DND-41 (cell line): ENCODE measurements at regions not wholly inside any gene's neighbourhood (a gene's known extent, or its start where the extent isn't known, plus 50 kb on each side); places are given as distances from the start of the nearest gene placed in this dataset.
"Not testable (repeated sequence)": the region's sequence is repeated elsewhere in the genome, so short reads cannot be mapped to it uniquely, and the experiment has no call there.

Experiments used
- ATAC-seq: fragments of 200-7000 bp; cut with Tn5 transposase; 3 replicates; pipeline ENCODE4 v1.9.1; 2021; ENCODE audit warnings: low read depth; ENCODE audit not compliant: insufficient read depth
- DNase-seq: peaks from one replicate; pipeline ENCODE4 v3.0.0-alpha.2; 2020
- H2AFZ ChIP-seq: 2 replicates; pipeline ENCODE4 v1.6.0; 2012; ENCODE audit warnings: low read depth, low read length
- H3K27ac ChIP-seq: 2 replicates; pipeline ENCODE4 v1.5.1; 2012; ENCODE audit warnings: low read length, inconsistent platforms
- H3K27me3 ChIP-seq: fragments of 200-600 bp; sonication (generic); 2 replicates; pipeline ENCODE4 v1.6.0; 2012; ENCODE audit warnings: low read length, mild to moderate bottlenecking, inconsistent platforms; ENCODE audit not compliant: insufficient read depth, poor library complexity
- H3K36me3 ChIP-seq: 2 replicates; pipeline ENCODE4 v1.5.1; 2012; ENCODE audit warnings: low read length, inconsistent platforms; ENCODE audit not compliant: insufficient read depth
- H3K4me1 ChIP-seq: 2 replicates; pipeline ENCODE4 v1.5.1; 2012; ENCODE audit warnings: mild to moderate bottlenecking, low read length; ENCODE audit not compliant: insufficient read depth
- H3K4me2 ChIP-seq: 2 replicates; pipeline ENCODE4 v1.6.0; 2012; ENCODE audit warnings: mild to moderate bottlenecking, moderate library complexity, low read length, inconsistent platforms; ENCODE audit not compliant: insufficient read depth
- H3K4me3 ChIP-seq, 2 experiments: fragments of 200-600 bp in 1 of 2; shearing (Covaris generic) in 1 of 2; 2 replicates each; pipeline ENCODE4 v1.5.1; 2012 to 2016; ENCODE audit warnings: inconsistent platforms in 2 of 2, low read length in 2 of 2, mild to moderate bottlenecking in 2 of 2, low read depth in 1 of 2, moderate library complexity in 1 of 2
- H3K79me2 ChIP-seq: 2 replicates; pipeline ENCODE4 v1.6.0; 2012; ENCODE audit warnings: low read length, inconsistent platforms; ENCODE audit not compliant: insufficient read depth
- H3K9ac ChIP-seq: 2 replicates; pipeline ENCODE4 v1.6.0; 2012; ENCODE audit warnings: low read depth, mild to moderate bottlenecking, inconsistent platforms, low read length, moderate library complexity
- H3K9me3 ChIP-seq: 2 replicates; pipeline ENCODE4 v1.5.1; 2012; ENCODE audit warnings: low read length, moderate library complexity, mild to moderate bottlenecking, inconsistent platforms; ENCODE audit not compliant: insufficient read depth, severe bottlenecking
- H4K20me1 ChIP-seq: 2 replicates; pipeline ENCODE4 v1.6.0; 2012; ENCODE audit warnings: low read length; ENCODE audit not compliant: insufficient read depth
- EZH2 ChIP-seq: IDR thresholded peaks from 3 replicates; pipeline ENCODE4 v1.6.1; 2012; ENCODE audit warnings: borderline replicate concordance, low read depth, mild to moderate bottlenecking, moderate library complexity, low read length, inconsistent platforms; ENCODE audit not compliant: severe bottlenecking
- TF ChIP-seq, protein P1 (sequence below): IDR thresholded peaks from 2 replicates; pipeline ENCODE4 v1.5.1; 2012; ENCODE audit warnings: borderline replicate concordance, low read length, moderate library complexity, mild to moderate bottlenecking; ENCODE audit not compliant: poor library complexity, severe bottlenecking; ENCODE audit errors: extremely low read depth

DNA sequence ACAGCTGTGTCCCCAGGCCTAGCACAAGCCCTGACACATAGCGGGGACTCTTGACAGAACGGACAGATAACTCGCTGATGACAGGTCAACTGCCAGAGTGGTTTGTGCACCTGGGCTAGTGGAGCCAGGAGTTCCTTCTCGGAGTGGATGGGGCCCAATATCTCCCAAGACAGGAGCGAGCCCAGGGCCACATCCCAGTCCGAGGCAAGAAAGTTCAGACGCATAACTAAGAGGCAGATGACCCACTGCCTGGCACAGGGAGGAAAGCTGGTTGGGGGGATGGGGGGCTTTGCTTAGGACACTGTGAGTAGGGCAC, 69.6 kb upstream of the ZNF479 start:
- Histone ChIP-seq H3K9me3 (peaks cover 20% of the 10 kb centered on the region), H3K79me2 (no peaks in the 10 kb centered on the region), H3K27ac (no peak overlapping the region), H3K27me3 (no peaks in the 10 kb centered on the region), H3K9ac (no peak overlapping the region), H3K4me2 (no peak overlapping the region), H2AFZ (no peak overlapping the region), H3K4me3 (no peak overlapping the region), H3K36me3 (no peaks in the 10 kb centered on the region), H3K4me1 (no peaks in the 10 kb centered on the region), H4K20me1 (no peaks in the 10 kb centered on the region)
- TF ChIP-seq, protein P1, sequence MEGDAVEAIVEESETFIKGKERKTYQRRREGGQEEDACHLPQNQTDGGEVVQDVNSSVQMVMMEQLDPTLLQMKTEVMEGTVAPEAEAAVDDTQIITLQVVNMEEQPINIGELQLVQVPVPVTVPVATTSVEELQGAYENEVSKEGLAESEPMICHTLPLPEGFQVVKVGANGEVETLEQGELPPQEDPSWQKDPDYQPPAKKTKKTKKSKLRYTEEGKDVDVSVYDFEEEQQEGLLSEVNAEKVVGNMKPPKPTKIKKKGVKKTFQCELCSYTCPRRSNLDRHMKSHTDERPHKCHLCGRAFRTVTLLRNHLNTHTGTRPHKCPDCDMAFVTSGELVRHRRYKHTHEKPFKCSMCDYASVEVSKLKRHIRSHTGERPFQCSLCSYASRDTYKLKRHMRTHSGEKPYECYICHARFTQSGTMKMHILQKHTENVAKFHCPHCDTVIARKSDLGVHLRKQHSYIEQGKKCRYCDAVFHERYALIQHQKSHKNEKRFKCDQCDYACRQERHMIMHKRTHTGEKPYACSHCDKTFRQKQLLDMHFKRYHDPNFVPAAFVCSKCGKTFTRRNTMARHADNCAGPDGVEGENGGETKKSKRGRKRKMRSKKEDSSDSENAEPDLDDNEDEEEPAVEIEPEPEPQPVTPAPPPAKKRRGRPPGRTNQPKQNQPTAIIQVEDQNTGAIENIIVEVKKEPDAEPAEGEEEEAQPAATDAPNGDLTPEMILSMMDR, result no peak
- no peak for TF ChIP-seq EZH2
- no peak for ATAC-seq
- DNase-seq, result no peak

DNA sequence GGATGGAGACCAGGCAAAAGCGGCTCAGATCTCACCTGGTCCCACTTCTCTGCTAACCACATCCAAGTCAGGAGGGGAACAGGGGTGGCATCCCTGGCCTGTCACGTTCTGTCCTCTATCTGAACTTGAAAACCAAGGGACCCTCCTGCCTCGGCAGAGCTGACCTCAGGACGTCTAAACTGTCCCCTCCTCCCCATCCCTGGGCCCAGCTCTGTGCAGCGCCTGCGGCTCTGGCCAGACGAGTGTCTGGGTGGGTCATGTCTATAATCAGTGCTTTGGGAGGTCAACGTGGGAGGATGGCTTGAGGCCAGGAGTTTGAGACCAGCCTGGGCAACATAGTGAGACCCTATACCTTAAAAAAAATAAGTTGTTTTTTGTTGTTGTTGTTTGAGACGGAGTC, 70.0 kb upstream of the ZNF479 start:
- H3K27ac ChIP-seq, result no peak overlapping the region
- no peaks in the 10 kb centered on the region for H3K27me3 ChIP-seq
- peaks cover 20% of the 10 kb centered on the region for H3K9me3 ChIP-seq
- DNase-seq, result no peak
- ATAC-seq, result no peak
- no peaks in the 10 kb centered on the region for H3K4me1 ChIP-seq
- H3K9ac ChIP-seq, result no peak overlapping the region
- no peak for TF ChIP-seq EZH2
- TF ChIP-seq, protein P1, result no peak
- H2AFZ ChIP-seq, result no peak overlapping the region
- H3K36me3 ChIP-seq, result no peaks in the 10 kb centered on the region
- no peaks in the 10 kb centered on the region for H3K79me2 ChIP-seq
- H3K4me2 ChIP-seq, result no peak overlapping the region
- H4K20me1 ChIP-seq, result no peaks in the 10 kb centered on the region
- no peak overlapping the region for H3K4me3 ChIP-seq

DNA sequence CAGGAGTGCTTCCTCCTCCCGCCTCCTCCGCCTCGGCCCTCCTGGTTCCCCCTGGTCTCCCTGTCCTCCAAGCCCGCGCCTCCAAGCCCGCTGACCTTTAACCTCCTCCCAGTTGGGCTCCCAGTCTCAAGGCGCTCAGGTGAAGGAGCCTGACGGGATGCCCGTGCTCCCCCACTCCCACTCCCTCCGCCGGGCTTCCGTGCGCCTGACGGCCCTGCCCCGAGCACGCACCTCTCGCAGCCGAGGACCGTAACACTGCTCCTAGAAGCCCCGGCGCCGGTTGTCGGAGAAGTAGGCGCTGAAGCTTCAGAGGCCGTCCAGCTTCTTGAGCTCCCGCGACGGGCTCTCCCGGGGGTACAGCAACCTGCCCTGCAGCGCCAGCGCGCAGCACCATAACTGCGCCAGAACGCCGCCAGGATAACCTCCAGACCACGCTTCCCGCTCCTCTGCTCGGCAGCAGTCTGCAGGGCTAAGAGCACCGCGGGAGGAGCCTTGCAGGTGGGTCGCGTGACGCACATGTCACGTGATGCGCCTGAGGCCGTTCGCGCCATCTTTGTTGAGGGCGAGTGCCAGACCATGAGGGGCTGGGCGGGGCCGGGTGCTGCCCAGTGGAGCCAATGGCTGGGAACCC, 71.0 kb upstream of the ZNF479 start:
- no peak overlapping the region for H3K4me2 ChIP-seq
- ATAC-seq, result no peak
- TF ChIP-seq EZH2, result no peak
- TF ChIP-seq, protein P1, result no peak
- H3K9ac ChIP-seq, result no peak overlapping the region
- H4K20me1 ChIP-seq, result no peaks in the 10 kb centered on the region
- H3K36me3 ChIP-seq, result no peaks in the 10 kb centered on the region
- H3K79me2 ChIP-seq, result no peaks in the 10 kb centered on the region
- peaks cover 20% of the 10 kb centered on the region for H3K9me3 ChIP-seq
- H3K4me3 ChIP-seq, result no peak overlapping the region
- no peak for DNase-seq
- H3K4me1 ChIP-seq, result no peaks in the 10 kb centered on the region
- H3K27me3 ChIP-seq, result no peaks in the 10 kb centered on the region
- no peak overlapping the region for H3K27ac ChIP-seq
- H2AFZ ChIP-seq, result no peak overlapping the region

DNA sequence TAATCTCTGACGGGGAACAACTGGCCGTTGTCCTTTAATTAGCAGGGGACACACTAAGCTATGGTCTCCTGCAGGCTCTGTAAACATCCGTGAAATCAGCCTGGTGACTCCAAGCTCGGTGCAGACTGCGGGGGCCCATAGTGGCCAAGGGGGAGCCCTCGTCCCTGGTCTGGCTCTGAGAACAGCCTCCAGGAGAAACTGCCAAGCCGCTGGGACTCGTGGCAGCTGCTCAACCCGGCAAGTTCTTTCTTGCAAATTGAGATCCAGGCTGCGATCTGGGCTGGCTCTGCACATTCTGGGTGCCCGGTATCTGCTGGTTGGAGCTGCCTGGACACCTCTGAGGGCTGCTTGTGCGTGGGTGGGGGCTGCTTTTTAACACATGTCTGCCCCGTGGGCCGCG, 71.6 kb upstream of the ZNF479 start:
- H3K4me1 ChIP-seq, H4K20me1 ChIP-seq, ATAC-seq, H3K4me2 ChIP-seq, H3K27ac ChIP-seq, H2AFZ ChIP-seq, H3K27me3 ChIP-seq, H3K9ac ChIP-seq, DNase-seq, H3K4me3 ChIP-seq, H3K36me3 ChIP-seq, H3K79me2 ChIP-seq: not testable (repeated sequence)
- peaks cover 20% of the 10 kb centered on the region for H3K9me3 ChIP-seq
